SH-SY5Y (cell line): ENCODE measurements at regions not wholly inside any gene's neighbourhood (a gene's known extent, or its start where the extent isn't known, plus 50 kb on each side); places are given as distances from the start of the nearest gene placed in this dataset.

Source experiments
- GATA2 ChIP-seq: IDR thresholded peaks from 2 replicates; pipeline ENCODE4 v1.6.1; 2011; ENCODE audit warnings: mild to moderate bottlenecking, low read depth, low read length
- GATA3 ChIP-seq: IDR thresholded peaks from 2 replicates; pipeline ENCODE4 v1.6.1; 2011; ENCODE audit warnings: low read depth, mild to moderate bottlenecking, low read length, moderate library complexity

DNA sequence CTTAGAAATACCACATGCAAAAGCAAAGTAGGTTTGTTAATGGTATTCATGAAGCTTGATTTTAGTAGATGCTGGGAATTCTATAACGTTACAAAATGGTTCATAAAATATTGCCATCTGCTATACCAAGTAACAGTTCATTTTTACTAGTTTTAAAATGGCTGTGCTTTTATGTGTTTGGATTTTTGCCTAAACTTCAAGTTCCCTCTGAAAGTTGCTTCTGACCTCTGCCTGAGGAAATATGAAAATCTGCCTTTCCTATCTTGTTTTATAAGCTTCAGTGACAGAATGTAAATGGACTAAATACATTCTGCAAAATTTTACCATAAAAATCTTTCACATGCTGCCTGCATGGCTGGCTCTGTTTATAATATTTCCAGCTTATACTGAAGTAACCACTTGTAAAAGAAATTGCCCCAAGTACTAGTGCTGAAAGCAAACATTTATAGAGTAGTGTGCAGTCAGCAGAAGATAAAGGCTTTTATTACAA, 560.7 kb upstream of the ROBO2 start:
- TF ChIP-seq GATA2 = no peak
- no peak for TF ChIP-seq GATA3
